ENCODE measurements at regions not wholly inside any gene's neighbourhood (a gene's known extent, or its start where the extent isn't known, plus 50 kb on each side); places are given as distances from the start of the nearest gene placed in this dataset.

GRCh38 chr4:133385161-133385954 lies 236.3 kb downstream of the PCDH10 start:
- no peak for DNase-seq
- no peaks in the 10 kb centered on the region for H3K36me3 ChIP-seq
- no peak overlapping the region for H3K4me3 ChIP-seq
- no peaks in the 10 kb centered on the region for H3K9me3 ChIP-seq
- TF ChIP-seq POLR2A (IDR thresholded peaks at IDR 0.05): no peak
- TF ChIP-seq CTCF (IDR thresholded peaks at IDR 0.05): no peak
- intact Hi-C loops (cut with DNase I; ENCODE audit: low total_unique reads): no loop called here
- no peaks in the 10 kb centered on the region for H3K27me3 ChIP-seq
- no peak overlapping the region for H3K27ac ChIP-seq
- H3K4me1 ChIP-seq: no peaks in the 10 kb centered on the region

- intact Hi-C loops (cut with DNase I; ENCODE audit: low total_unique reads): no loop called here
- Histone ChIP-seq H3K27me3 (no peaks in the 10 kb centered on the region), H3K9me3 (no peaks in the 10 kb centered on the region), H3K36me3 (no peaks in the 10 kb centered on the region), H3K4me1 (no peaks in the 10 kb centered on the region), H3K27ac (no peak overlapping the region), H3K4me3 (no peak overlapping the region)
- no peak for DNase-seq
- TF ChIP-seq CTCF (IDR thresholded peaks at IDR 0.05) (no peak), POLR2A (IDR thresholded peaks at IDR 0.05) (no peak)
Measured at GRCh38 chr4:133379681-133380438, 230.8 kb downstream of the PCDH10 start.

- no peak overlapping the region for H3K4me3 ChIP-seq
- H3K27ac ChIP-seq: no peak overlapping the region
- DNase-seq: no peak
- no peaks in the 10 kb centered on the region for H3K27me3 ChIP-seq
- H3K4me1 ChIP-seq: no peaks in the 10 kb centered on the region
- intact Hi-C loops (cut with DNase I; ENCODE audit: low total_unique reads): no loop called here
- H3K36me3 ChIP-seq: no peaks in the 10 kb centered on the region
- TF ChIP-seq POLR2A (IDR thresholded peaks at IDR 0.05) (no peak), CTCF (IDR thresholded peaks at IDR 0.05) (no peak)
- H3K9me3 ChIP-seq: no peaks in the 10 kb centered on the region
Measured at GRCh38 chr4:133377286-133377685, 228.2 kb downstream of the PCDH10 start.

GRCh38 chr4:133372699-133373098 lies 223.6 kb downstream of the PCDH10 start:
- H3K27me3 ChIP-seq: no peaks in the 10 kb centered on the region
- intact Hi-C loops (cut with DNase I; ENCODE audit: low total_unique reads): no loop called here
- H3K36me3 ChIP-seq: no peaks in the 10 kb centered on the region
- H3K4me1 ChIP-seq: no peaks in the 10 kb centered on the region
- no peak for DNase-seq
- no peaks in the 10 kb centered on the region for H3K9me3 ChIP-seq
- no peak overlapping the region for H3K27ac ChIP-seq
- TF ChIP-seq CTCF (IDR thresholded peaks at IDR 0.05) (no peak), POLR2A (IDR thresholded peaks at IDR 0.05) (no peak)
- H3K4me3 ChIP-seq: no peak overlapping the region

GRCh38 chr4:133355633-133356032 lies 206.5 kb downstream of the PCDH10 start:
- no peaks in the 10 kb centered on the region for H3K4me1 ChIP-seq
- TF ChIP-seq CTCF (IDR thresholded peaks at IDR 0.05) (no peak), POLR2A (IDR thresholded peaks at IDR 0.05) (no peak)
- H3K4me3 ChIP-seq: no peak overlapping the region
- intact Hi-C loops (cut with DNase I; ENCODE audit: low total_unique reads): no loop called here
- no peaks in the 10 kb centered on the region for H3K9me3 ChIP-seq
- H3K27me3 ChIP-seq: peaks cover 0 to 7% of the 10 kb centered on the region in 2 donors
- no peak for DNase-seq
- H3K27ac ChIP-seq: no peak overlapping the region
- H3K36me3 ChIP-seq: no peaks in the 10 kb centered on the region

Measured in uterus (tissue), 3 donors.